GM23338 (cell line): ENCODE measurements at regions not wholly inside any gene's neighbourhood (a gene's known extent, or its start where the extent isn't known, plus 50 kb on each side); places are given as distances from the start of the nearest gene placed in this dataset.

Source experiments
- ATAC-seq: fragments of 200-7000 bp; cut with Tn5 transposase; 3 replicates; pipeline ENCODE4 v1.9.1; 2020
- DNase-seq: peaks from one replicate; pipeline ENCODE4 v3.0.0-alpha.2; 2015; ENCODE audit warnings: low spot score
- H2AFZ ChIP-seq: fragments of 200-600 bp; sonication (generic); 2 replicates; pipeline ENCODE4 v1.8.0; 2016; ENCODE audit warnings: antibody characterized with exemption, mild to moderate bottlenecking, moderate library complexity
- H3F3A ChIP-seq: fragments of 200-600 bp; sonication (generic); replicated peaks from 2 replicates; pipeline ENCODE4 v1.8.0; 2017; ENCODE audit warnings: antibody characterized with exemption, mixed run types, low read depth
- H3K27ac ChIP-seq: fragments of 200-600 bp; sonication (generic); 2 replicates; pipeline ENCODE4 v1.6.1; 2016; ENCODE audit warnings: low read depth
- H3K27me3 ChIP-seq: fragments of 200-600 bp; sonication (generic); 2 replicates; pipeline ENCODE4 v1.8.0; 2016; ENCODE audit warnings: mild to moderate bottlenecking, mixed run types, moderate library complexity; ENCODE audit not compliant: insufficient read depth
- H3K36me3 ChIP-seq: fragments of 200-600 bp; sonication (generic); 2 replicates; pipeline ENCODE4 v1.8.0; 2016; ENCODE audit warnings: mild to moderate bottlenecking; ENCODE audit not compliant: insufficient read depth
- H3K4me1 ChIP-seq: fragments of 200-600 bp; sonication (generic); 2 replicates; pipeline ENCODE4 v1.8.0; 2016; ENCODE audit warnings: mild to moderate bottlenecking, moderate library complexity; ENCODE audit not compliant: insufficient read depth
- H3K4me2 ChIP-seq: fragments of 200-600 bp; sonication (generic); 2 replicates; pipeline ENCODE4 v1.7.1; 2017; ENCODE audit warnings: mixed run types
- H3K4me3 ChIP-seq: fragments of 200-600 bp; sonication (generic); 2 replicates; pipeline ENCODE4 v1.6.1; 2016; ENCODE audit warnings: mixed run types
- H3K79me2 ChIP-seq: fragments of 200-600 bp; sonication (generic); replicated peaks from 2 replicates; pipeline ENCODE4 v1.8.0; 2017; ENCODE audit warnings: mild to moderate bottlenecking; ENCODE audit not compliant: insufficient read depth
- H3K9me2 ChIP-seq: fragments of 200-600 bp; sonication (generic); 2 replicates; pipeline ENCODE4 v1.8.0; 2017; ENCODE audit not compliant: insufficient read depth
- H4K20me1 ChIP-seq: fragments of 200-600 bp; sonication (generic); replicated peaks from 2 replicates; pipeline ENCODE4 v1.8.0; 2017; ENCODE audit warnings: mild to moderate bottlenecking; ENCODE audit not compliant: insufficient read depth
- H3K27ac Mint-ChIP-seq: 2 replicates; pipeline ENCODE4 v1.8.0; 2020; ENCODE audit warnings: inconsistent platforms, mild to moderate bottlenecking, moderate library complexity, mixed read lengths
- H3K27me3 Mint-ChIP-seq: 3 replicates; pipeline ENCODE4 v1.8.0; 2022; ENCODE audit warnings: low read depth, mild to moderate bottlenecking, moderate library complexity, mixed read lengths, inconsistent platforms; ENCODE audit not compliant: insufficient read depth, poor library complexity
- H3K36me3 Mint-ChIP-seq: 3 replicates; pipeline ENCODE4 v1.8.0; 2021; ENCODE audit warnings: low read depth, mild to moderate bottlenecking, inconsistent platforms, moderate library complexity, mixed read lengths
- H3K4me1 Mint-ChIP-seq: 3 replicates; pipeline ENCODE4 v1.8.0; 2020; ENCODE audit warnings: mild to moderate bottlenecking, inconsistent platforms, mixed read lengths
- H3K4me3 Mint-ChIP-seq: 3 replicates; pipeline ENCODE4 v1.8.0; 2021; ENCODE audit warnings: moderate library complexity, mild to moderate bottlenecking, inconsistent platforms, mixed read lengths
- H3K9me3 Mint-ChIP-seq: 3 replicates; pipeline ENCODE4 v1.8.0; 2020; ENCODE audit warnings: moderate library complexity, mild to moderate bottlenecking, inconsistent platforms, mixed read lengths
- CREB1 ChIP-seq: fragments of 250-450 bp; sonication (Bioruptor Pico); IDR thresholded peaks from 2 replicates; pipeline ENCODE4 v1.5.0; 2020; ENCODE audit warnings: low read depth, mild to moderate bottlenecking, moderate library complexity
- ETS1 ChIP-seq: IDR thresholded peaks from 2 replicates; pipeline ENCODE4 v1.6.1; 2016; ENCODE audit warnings: antibody characterized with exemption
- NANOG ChIP-seq: IDR thresholded peaks from 2 replicates; pipeline ENCODE4 v1.6.1; 2016; ENCODE audit warnings: antibody characterized with exemption, borderline replicate concordance
- POLR2AphosphoS5 ChIP-seq: IDR thresholded peaks from 2 replicates; pipeline ENCODE4 v1.6.1; 2016; ENCODE audit warnings: antibody characterized with exemption, low read depth
- STAT1 ChIP-seq: IDR thresholded peaks from one replicate; pipeline ENCODE4 v1.6.1; 2016; ENCODE audit warnings: antibody characterized with exemption; ENCODE audit not compliant: unreplicated experiment
- ZNF114 ChIP-seq: fragments of 250-450 bp; sonication (Bioruptor Pico); IDR thresholded peaks from 2 replicates; pipeline ENCODE4 v1.5.0; 2020; ENCODE audit warnings: mild to moderate bottlenecking, moderate library complexity
- ZNF331 ChIP-seq: fragments of 250-450 bp; sonication (Bioruptor Pico); IDR thresholded peaks from 2 replicates; pipeline ENCODE4 v1.5.0; 2020; ENCODE audit warnings: low read depth, mild to moderate bottlenecking, moderate library complexity
- ZNF462 ChIP-seq: fragments of 250-450 bp; sonication (Bioruptor Pico); IDR thresholded peaks from 2 replicates; pipeline ENCODE4 v1.5.0; 2020; ENCODE audit warnings: mild to moderate bottlenecking, moderate library complexity

DNA sequence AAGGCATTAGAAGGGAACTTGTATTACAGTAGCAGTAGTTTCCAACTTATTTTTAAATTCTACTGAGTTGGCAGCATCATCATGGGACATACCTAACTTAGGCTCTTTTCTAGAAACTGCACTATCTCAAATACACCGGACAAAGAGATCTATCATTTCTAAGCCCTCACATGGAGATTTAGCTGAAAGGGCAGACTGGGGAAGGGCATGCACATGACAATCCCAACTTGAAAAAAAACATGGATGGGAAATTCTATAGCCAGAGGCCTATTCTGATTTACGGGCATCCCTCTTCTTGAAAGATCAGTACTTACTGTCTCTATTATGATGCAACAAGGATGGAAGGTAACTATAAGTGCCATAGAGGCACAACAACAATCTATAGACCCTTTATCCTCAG is 1328.6 kb downstream of the UQCRFS1 start (continued):
- TF ChIP-seq ZNF462 (CRISPR knock-in tag) (no peak), ZNF331 (CRISPR knock-in tag) (no peak), NANOG (no peak)

DNA sequence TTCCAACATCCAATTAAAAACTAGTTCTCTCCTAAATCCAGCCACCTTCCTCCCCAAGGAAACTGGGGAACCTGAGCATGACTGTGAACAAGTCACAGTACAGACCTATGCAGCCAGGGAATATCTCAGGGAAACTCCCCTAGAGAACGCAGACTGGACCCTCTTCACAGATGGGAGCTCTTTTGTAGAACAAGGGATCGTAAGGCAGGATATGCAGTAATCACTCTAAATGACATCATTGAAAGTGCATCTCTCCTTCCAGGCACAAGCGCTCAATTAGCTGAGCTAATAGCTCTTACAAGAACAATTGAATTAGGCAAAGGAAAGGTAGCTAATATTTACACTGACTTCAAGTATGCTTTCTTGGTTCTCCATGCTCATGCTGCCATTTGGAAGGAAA is 1331.7 kb downstream of the UQCRFS1 start:
- Histone ChIP-seq H3F3A (no peaks in the 10 kb centered on the region), H3K9me2 (no peaks in the 10 kb centered on the region), H2AFZ (no peak overlapping the region), H3K4me3 (no peak overlapping the region), H3K36me3 (peaks cover 5% of the 10 kb centered on the region; the same call in 1 of the 2 replicates), H4K20me1 (no peaks in the 10 kb centered on the region), H3K4me1 (no peaks in the 10 kb centered on the region), H3K79me2 (no peaks in the 10 kb centered on the region), H3K4me2 (no peak overlapping the region), H3K27me3 (no peaks in the 10 kb centered on the region), H3K27ac (no peak overlapping the region)
- Mint-ChIP-seq H3K27ac (no peak overlapping the region), H3K4me1 (no peaks in the 10 kb centered on the region), H3K9me3 (peaks cover 98% of the 10 kb centered on the region), H3K27me3 (peaks cover 3% of the 10 kb centered on the region), H3K36me3 (peaks cover 18% of the 10 kb centered on the region), H3K4me3 (no peak overlapping the region)
- DNase-seq (no peak), ATAC-seq (no peak)
- no peak for TF ChIP-seq ETS1
- TF ChIP-seq CREB1 (CRISPR knock-in tag): no peak
- no peak for TF ChIP-seq ZNF114
- TF ChIP-seq POLR2AphosphoS5: no peak
- TF ChIP-seq ZNF331 (CRISPR knock-in tag): no peak
- no peak for TF ChIP-seq STAT1
- no peak for TF ChIP-seq ZNF462 (CRISPR knock-in tag)
